Lower lobe of right lung (tissue), 2 donors: ENCODE measurements at regions not wholly inside any gene's neighbourhood (a gene's known extent, or its start where the extent isn't known, plus 50 kb on each side); places are given as distances from the start of the nearest gene placed in this dataset.
"Not testable (repeated sequence)": the region's sequence is repeated elsewhere in the genome, so short reads cannot be mapped to it uniquely, and the experiment has no call there.

ENCODE experiments used
- ATAC-seq, 2 donors: fragments of 200-7000 bp; cut with Tn5 transposase; one replicate each; pipeline ENCODE4 v1.9.1; 2020 to 2022; ENCODE audit warnings: mild to moderate bottlenecking in 2 of 2, moderate library complexity in 2 of 2
- DNase-seq: peaks from one replicate; pipeline ENCODE4 v3.0.0-alpha.2; 2020
- H3K27ac ChIP-seq: fragments of 200-600 bp; one replicate; pipeline ENCODE4 v1.8.0; 2022
- H3K27me3 ChIP-seq: fragments of 200-600 bp; one replicate; pipeline ENCODE4 v1.8.0; 2022; ENCODE audit warnings: low read depth
- H3K36me3 ChIP-seq: fragments of 200-600 bp; one replicate; pipeline ENCODE4 v1.8.0; 2022; ENCODE audit warnings: mild to moderate bottlenecking
- H3K4me1 ChIP-seq: fragments of 200-600 bp; one replicate; pipeline ENCODE4 v1.8.0; 2022
- H3K4me3 ChIP-seq: fragments of 200-600 bp; one replicate; pipeline ENCODE4 v1.8.0; 2022; ENCODE audit warnings: mild to moderate bottlenecking
- H3K9me3 ChIP-seq: fragments of 200-600 bp; one replicate; pipeline ENCODE4 v1.8.0; 2022
- intact Hi-C: fragments of 100-400 bp; cut with DNase I; formaldehyde crosslinking; loops from one replicate; pipeline ENCODE4 v1.11.0; 2022
- TF ChIP-seq, protein P1 (sequence below): fragments of 200-600 bp; IDR thresholded peaks from one replicate; pipeline ENCODE4 v1.8.0; 2022; ENCODE audit warnings: antibody characterized with exemption, mild to moderate bottlenecking
- donor health status: DM: no; HTN: yes; CAD: no; lungs with severe emphysema.

DNA sequence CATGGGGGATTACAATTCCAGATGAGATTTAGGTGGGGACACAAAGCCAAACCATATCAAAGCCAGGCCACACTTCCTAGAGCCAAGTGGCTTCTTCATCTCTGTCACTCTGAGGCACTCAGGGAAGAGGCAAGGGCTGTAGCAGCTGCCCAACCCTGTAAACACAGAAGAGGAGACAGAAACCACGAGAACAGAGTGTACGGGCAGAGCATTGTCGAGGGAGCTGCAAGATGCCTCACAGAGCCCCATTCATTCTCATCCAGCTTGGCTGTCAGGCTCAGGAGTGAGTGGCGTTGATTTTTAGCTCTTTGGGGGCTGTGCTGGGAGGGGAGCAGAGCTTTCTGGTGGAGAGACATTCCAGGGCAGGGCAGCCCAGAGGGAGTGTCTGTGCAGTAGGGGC lies 117.2 kb upstream of the SALL1 start:
- H3K4me3 ChIP-seq: no peak overlapping the region
- TF ChIP-seq, protein P1, sequence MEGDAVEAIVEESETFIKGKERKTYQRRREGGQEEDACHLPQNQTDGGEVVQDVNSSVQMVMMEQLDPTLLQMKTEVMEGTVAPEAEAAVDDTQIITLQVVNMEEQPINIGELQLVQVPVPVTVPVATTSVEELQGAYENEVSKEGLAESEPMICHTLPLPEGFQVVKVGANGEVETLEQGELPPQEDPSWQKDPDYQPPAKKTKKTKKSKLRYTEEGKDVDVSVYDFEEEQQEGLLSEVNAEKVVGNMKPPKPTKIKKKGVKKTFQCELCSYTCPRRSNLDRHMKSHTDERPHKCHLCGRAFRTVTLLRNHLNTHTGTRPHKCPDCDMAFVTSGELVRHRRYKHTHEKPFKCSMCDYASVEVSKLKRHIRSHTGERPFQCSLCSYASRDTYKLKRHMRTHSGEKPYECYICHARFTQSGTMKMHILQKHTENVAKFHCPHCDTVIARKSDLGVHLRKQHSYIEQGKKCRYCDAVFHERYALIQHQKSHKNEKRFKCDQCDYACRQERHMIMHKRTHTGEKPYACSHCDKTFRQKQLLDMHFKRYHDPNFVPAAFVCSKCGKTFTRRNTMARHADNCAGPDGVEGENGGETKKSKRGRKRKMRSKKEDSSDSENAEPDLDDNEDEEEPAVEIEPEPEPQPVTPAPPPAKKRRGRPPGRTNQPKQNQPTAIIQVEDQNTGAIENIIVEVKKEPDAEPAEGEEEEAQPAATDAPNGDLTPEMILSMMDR: no peak
- no peaks in the 10 kb centered on the region for H3K9me3 ChIP-seq
- no peaks in the 10 kb centered on the region for H3K36me3 ChIP-seq
- intact Hi-C loops: no loop called here
- DNase-seq (no peak), ATAC-seq (no peak)
- H3K4me1 ChIP-seq: no peaks in the 10 kb centered on the region
- H3K27ac ChIP-seq: no peak overlapping the region
- H3K27me3 ChIP-seq: no peaks in the 10 kb centered on the region

- intact Hi-C loops: no loop called here
Measured at GRCh38 chr16:51267681-51268080, 116.6 kb upstream of the SALL1 start.

GRCh38 chr16:51262428-51262827 lies 111.4 kb upstream of the SALL1 start:
- no peak overlapping the region for H3K4me3 ChIP-seq
- TF ChIP-seq, protein P1: no peak
- intact Hi-C loops: no loop called here
- no peaks in the 10 kb centered on the region for H3K4me1 ChIP-seq
- ATAC-seq (no peak), DNase-seq (no peak)
- H3K36me3 ChIP-seq: no peaks in the 10 kb centered on the region
- H3K9me3 ChIP-seq: no peaks in the 10 kb centered on the region
- H3K27ac ChIP-seq: no peak overlapping the region
- no peaks in the 10 kb centered on the region for H3K27me3 ChIP-seq

More at GRCh38 chr16:51267681-51268080, 116.6 kb upstream of the SALL1 start:
- TF ChIP-seq, protein P1: no peak
- no peaks in the 10 kb centered on the region for H3K36me3 ChIP-seq
- H3K27me3 ChIP-seq: no peaks in the 10 kb centered on the region
- no peak overlapping the region for H3K4me3 ChIP-seq
- no peaks in the 10 kb centered on the region for H3K4me1 ChIP-seq
- DNase-seq (no peak), ATAC-seq (no peak)
- no peaks in the 10 kb centered on the region for H3K9me3 ChIP-seq
- H3K27ac ChIP-seq: no peak overlapping the region

GRCh38 chr16:51261919-51262318 lies 110.8 kb upstream of the SALL1 start:
- Histone ChIP-seq H3K27ac (no peak overlapping the region), H3K27me3 (no peaks in the 10 kb centered on the region), H3K9me3 (no peaks in the 10 kb centered on the region), H3K36me3 (no peaks in the 10 kb centered on the region), H3K4me3 (no peak overlapping the region), H3K4me1 (no peaks in the 10 kb centered on the region)
- no peak for ATAC-seq
- TF ChIP-seq, protein P1: no peak
- intact Hi-C loops: no loop called here
- no peak for DNase-seq

DNA sequence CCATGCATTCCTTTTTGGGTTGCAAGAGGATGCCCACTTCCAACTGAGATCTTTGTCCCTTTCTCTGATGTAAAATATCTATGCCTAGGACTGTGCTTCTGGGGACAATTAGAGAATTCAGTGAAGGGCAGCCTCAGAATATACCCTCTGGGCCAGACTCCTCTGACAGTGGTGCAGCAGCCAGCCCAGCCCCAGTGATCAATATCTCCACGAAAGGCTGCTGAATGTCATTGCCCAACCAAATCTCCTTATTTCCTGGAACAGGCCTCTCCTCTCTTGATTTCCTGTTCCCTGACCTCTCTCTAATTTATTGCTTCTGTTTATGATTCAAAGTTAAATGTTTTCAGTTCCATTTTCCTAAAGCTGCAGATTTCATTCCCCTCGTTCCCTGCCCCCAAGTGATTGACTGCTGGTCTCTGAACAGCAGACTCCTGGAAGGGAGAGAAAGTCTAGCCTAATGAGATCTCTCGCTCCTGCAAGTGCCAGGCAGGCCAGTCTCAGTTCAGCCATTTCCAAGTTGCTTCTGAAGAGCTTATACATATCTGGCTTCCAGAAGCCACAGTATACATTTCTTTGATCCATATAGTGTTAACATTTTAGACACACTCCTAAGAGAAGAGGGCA lies 104.4 kb upstream of the SALL1 start:
- intact Hi-C loops: no loop called here
- H3K4me1 ChIP-seq: no peaks in the 10 kb centered on the region
- TF ChIP-seq, protein P1: no peak
- no peak for ATAC-seq
- no peak overlapping the region for H3K27ac ChIP-seq
- no peak overlapping the region for H3K4me3 ChIP-seq
- no peaks in the 10 kb centered on the region for H3K27me3 ChIP-seq
- no peak for DNase-seq
- H3K36me3 ChIP-seq: no peaks in the 10 kb centered on the region
- no peaks in the 10 kb centered on the region for H3K9me3 ChIP-seq

GRCh38 chr16:51254390-51254789 lies 103.3 kb upstream of the SALL1 start:
- H3K36me3 ChIP-seq, DNase-seq, H3K9me3 ChIP-seq, H3K4me1 ChIP-seq, H3K27me3 ChIP-seq, ATAC-seq, H3K4me3 ChIP-seq, intact Hi-C loops, H3K27ac ChIP-seq: not testable (repeated sequence)
